AG04450 (cell line): ENCODE measurements at regions not wholly inside any gene's neighbourhood (a gene's known extent, or its start where the extent isn't known, plus 50 kb on each side); places are given as distances from the start of the nearest gene placed in this dataset.

Source experiments
- CTCF ChIA-PET: fragments of 300-600, 350-600 bp; formaldehyde crosslinking; extraction: SDS; loops from one replicate; lab custom pipeline; 2022; ENCODE audit warnings: antibody characterized with exemption, inconsistent platforms; lab: Charles Lee
- POLR2A ChIA-PET: fragments of 350-600 bp; formaldehyde crosslinking; extraction: SDS; loops from one replicate; lab custom pipeline; 2021; ENCODE audit warnings: antibody characterized with exemption, inconsistent platforms; lab: Yijun Ruan, JAX
- DNase-seq: peaks from one replicate; pipeline ENCODE4 v3.0.0-alpha.2; 2011; ENCODE audit warnings: low read depth, low spot score
- H3K27ac ChIP-seq: one replicate; pipeline ENCODE4 v1.5.1; 2012; ENCODE audit warnings: low read depth, low read length, control low read depth
- H3K27me3 ChIP-seq: one replicate; pipeline ENCODE4 v1.6.0; 2012; ENCODE audit warnings: low read length; ENCODE audit not compliant: control insufficient read depth, insufficient read depth
- H3K4me3 ChIP-seq: 2 replicates; pipeline ENCODE4 v1.5.1; 2011; ENCODE audit warnings: mild to moderate bottlenecking, low read depth, low read length, control low read depth
- H3K9me3 ChIP-seq: 2 replicates; pipeline ENCODE4 v1.5.1; 2012; ENCODE audit warnings: low read length; ENCODE audit not compliant: control insufficient read depth, insufficient read depth
- TF ChIP-seq, protein P1 (sequence below): IDR thresholded peaks from 2 replicates; pipeline ENCODE4 v1.5.1; 2011; ENCODE audit warnings: low read depth, low read length, control low read depth, inconsistent platforms

DNA sequence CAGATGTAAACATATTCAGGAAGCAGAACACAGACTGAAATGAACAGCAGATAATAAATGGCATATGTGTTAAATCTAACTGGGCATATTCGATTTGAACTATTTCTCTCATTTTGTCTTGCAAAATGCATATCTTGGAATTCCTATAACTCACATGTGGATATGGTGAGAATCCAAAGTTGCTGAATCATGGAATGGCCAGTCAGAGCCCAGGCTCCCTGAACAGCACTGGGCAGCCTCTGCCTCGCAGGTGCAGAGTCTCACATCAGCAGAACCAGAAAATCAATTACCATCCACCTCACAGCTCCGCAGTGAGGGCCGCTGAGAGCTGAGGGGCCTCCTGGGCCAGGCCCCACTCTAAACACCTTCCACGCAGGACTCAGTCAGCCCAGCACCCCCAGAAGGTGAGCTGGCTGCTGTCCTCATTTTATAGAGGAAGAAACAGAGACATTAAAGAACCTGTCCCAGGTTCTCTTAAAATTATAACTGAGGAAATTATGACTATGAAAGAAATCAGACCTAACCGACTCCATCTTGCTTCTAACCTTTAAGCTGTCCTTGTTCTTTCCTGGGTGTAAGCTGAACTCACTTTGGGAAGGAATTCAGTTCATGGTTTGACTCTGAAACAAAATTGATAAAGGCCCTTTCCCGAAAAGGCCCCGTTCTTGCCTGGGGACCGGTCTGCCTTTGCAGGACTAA, 269.1 kb upstream of the SFSWAP start:
- no peak overlapping the region for H3K27ac ChIP-seq
- POLR2A ChIA-PET, result no interaction called here
- CTCF ChIA-PET, result no interaction called here
- H3K4me3 ChIP-seq, result no peak overlapping the region
- H3K27me3 ChIP-seq, result no peaks in the 10 kb centered on the region
- peaks cover 61% of the 10 kb centered on the region for H3K9me3 ChIP-seq
- DNase-seq, result no peak
- TF ChIP-seq, protein P1, sequence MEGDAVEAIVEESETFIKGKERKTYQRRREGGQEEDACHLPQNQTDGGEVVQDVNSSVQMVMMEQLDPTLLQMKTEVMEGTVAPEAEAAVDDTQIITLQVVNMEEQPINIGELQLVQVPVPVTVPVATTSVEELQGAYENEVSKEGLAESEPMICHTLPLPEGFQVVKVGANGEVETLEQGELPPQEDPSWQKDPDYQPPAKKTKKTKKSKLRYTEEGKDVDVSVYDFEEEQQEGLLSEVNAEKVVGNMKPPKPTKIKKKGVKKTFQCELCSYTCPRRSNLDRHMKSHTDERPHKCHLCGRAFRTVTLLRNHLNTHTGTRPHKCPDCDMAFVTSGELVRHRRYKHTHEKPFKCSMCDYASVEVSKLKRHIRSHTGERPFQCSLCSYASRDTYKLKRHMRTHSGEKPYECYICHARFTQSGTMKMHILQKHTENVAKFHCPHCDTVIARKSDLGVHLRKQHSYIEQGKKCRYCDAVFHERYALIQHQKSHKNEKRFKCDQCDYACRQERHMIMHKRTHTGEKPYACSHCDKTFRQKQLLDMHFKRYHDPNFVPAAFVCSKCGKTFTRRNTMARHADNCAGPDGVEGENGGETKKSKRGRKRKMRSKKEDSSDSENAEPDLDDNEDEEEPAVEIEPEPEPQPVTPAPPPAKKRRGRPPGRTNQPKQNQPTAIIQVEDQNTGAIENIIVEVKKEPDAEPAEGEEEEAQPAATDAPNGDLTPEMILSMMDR, result no peak

DNA sequence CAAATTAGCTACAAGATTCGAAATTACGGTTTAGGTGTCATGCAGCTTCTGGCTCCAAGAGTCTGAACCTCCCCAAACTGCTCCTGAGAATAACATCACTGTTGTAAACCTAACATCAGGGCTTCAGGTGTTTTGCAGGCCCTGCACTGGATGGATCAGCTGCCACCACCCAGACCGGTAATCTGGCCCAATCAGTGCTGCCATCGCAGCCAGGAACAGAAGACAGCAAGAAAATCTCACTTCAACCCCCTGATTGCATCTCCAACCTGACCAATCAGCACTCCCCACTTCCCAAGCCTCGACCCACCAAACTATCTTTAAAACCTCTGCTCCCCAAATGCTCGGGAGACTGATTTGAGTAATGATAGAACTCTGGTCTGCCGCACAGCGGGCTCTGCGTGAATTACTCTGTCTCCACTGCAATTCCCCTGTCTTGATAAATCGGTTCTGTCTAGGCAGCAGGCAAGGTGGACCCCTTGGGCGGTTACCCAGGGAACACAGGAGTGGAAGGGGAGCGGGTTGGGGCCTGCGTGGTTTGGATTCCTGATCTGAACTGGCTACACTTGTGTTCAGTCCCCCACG, 268.5 kb upstream of the SFSWAP start:
- TF ChIP-seq, protein P1, result no peak
- ChIA-PET POLR2A (no interaction called here), CTCF (no interaction called here)
- H3K27me3 ChIP-seq, result no peaks in the 10 kb centered on the region
- no peak for DNase-seq
- H3K27ac ChIP-seq, result no peak overlapping the region
- no peak overlapping the region for H3K4me3 ChIP-seq
- H3K9me3 ChIP-seq, result peaks cover 60% of the 10 kb centered on the region

DNA sequence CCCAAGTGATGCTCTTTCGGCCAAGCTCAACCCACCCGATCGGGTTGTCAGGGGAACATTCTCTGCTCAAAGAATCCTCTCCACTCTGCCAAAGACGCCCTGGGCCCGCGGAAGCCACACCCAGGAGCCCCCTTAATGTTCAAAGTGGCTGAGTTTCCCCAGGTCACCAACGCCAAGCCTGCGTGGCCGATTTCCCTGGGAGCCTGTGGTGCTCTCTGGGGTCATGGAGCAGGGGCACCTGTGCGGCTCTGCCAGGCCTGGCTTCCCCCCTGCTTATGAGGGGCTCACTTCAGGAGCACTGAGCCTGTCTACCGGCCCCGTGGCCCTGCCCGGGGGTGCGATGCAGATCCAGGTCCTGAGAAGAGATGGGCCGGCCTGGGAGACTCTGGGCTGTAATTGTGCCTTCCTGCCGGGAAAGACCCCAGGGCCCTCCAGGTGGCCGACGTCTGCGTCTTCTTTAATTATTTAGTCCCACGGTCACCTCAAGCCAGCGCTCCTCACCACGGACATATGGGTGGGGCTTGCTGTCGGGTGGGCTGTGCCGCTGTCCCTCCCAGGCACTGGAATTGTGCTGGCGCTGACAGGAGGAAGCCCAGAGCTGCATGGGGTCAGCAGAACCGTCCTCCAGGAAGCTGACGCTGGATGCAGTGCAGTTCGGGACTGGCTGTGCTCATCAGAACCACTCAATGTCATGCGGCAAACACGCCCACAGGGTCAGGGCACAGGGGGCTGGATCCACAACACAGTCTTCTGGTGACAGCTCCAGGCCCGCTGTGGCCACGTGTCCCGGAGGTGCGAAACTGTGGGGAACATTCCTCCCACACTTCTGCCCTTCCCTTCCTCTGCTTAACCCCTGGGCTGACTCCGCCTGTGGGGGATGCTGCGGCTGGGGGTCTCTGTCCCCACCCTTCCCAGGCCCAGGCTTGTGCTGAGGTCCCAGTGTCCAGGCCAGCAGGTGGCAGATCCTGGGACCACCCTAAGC, 267.6 kb upstream of the SFSWAP start:
- TF ChIP-seq, protein P1, result no peak
- H3K27me3 ChIP-seq, result no peaks in the 10 kb centered on the region
- ChIA-PET CTCF (no interaction called here), POLR2A (no interaction called here)
- H3K4me3 ChIP-seq, result no peak overlapping the region
- peaks cover 58% of the 10 kb centered on the region for H3K9me3 ChIP-seq
- no peak overlapping the region for H3K27ac ChIP-seq
- DNase-seq, result no peak

DNA sequence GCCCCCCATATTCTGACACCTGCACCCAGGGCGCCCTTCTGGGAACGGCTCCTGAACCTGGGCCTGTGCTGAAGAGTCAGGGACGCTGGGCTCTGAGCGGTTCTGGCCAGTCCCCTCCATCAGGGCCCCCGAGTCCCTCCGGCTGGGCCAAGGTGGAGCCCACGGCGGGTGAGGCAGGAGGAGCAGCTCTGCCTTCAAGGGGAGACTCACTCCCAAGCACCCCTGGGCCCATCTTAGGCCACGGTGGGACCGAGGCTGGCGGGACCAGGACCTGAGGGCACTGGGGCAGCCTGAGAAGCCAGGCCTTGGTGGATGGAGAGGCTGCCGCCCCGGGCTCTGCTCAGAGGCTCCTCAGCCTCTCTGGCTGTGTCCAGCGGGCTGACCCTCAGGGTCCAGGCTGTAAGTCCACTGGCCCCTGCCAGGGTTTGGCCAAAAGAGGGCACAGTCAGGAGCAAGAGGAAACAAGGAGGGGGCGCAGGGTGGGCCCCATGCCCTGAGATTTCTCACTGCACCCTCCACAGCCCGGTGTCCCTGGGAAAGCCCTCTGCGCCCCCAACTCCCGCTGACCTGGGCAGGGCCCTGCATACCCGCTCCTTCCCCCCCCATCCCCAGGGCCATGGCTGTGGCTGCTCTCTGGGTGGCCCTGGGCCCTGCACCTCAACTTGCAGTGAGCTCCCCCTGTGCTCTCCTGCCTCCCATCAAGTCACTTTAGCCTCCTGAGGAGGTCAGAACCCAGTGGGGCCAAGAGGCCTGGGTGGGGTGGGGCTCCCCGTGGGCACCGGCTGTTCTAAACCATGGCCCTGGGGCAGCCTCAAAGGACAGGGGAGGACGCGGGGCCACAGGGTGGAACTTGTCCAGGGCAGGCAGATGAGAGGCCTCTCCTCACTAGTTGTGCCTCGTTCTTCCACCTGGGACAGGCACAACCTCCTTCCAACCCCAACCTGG, 266.4 kb upstream of the SFSWAP start:
- Histone ChIP-seq H3K9me3 (peaks cover 53% of the 10 kb centered on the region), H3K4me3 (no peak overlapping the region), H3K27me3 (no peaks in the 10 kb centered on the region), H3K27ac (no peak overlapping the region)
- TF ChIP-seq, protein P1, result no peak
- POLR2A ChIA-PET, result no interaction called here
- CTCF ChIA-PET, result no interaction called here
- no peak for DNase-seq
